ENCODE measurements at regions not wholly inside any gene's neighbourhood (a gene's known extent, or its start where the extent isn't known, plus 50 kb on each side); places are given as distances from the start of the nearest gene placed in this dataset.

DNA sequence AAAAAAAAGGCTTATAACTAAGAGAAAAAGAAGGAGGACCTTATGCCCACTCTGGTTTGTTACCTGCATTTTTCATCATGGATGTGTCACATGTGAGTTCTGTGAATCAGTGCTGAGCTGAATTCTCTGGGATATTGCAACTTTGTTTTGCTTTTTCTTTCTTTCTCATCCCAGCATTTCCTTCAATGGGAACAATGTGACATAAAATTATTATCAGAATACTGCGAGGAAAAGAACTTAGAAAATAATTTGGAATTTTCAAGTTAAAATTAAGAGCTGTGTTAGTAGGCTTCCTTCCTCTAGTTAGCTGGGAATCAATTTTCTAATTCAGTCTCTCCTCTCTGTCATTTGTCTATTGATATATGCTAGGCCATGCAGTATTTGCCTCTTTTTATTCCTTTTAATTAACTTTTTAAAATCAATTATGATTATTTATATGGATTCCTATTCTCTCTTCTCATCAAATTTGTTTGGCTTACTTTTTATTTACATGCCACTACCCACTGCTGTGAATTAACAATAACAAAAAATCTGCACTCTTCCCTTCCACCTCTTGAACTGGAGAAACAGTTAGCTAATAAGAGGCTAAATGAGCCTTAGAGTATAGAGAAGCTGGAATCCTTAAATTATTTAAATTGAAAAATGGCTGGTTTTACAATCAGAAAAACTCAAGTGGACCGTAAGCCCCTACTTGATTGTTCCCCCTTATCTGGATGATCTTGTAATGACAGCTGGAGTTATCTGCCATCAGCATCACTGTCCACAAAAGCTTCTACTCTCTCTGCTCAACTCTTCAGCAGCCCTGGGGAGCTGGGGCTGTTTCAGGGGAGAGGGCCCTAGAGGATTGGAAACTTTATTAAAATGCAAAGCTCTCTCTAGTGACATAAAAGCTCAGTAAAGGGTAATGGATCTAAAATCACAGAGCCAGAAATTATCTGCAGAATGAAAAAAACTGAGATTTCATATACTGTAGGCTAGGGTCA is 95.3 kb upstream of the SOX2 start:
- Histone ChIP-seq H3K27ac (no peak overlapping the region), H3K4me1 (no peaks in the 10 kb centered on the region), H3K4me3 (no peak overlapping the region), H3K9me3 (no peaks in the 10 kb centered on the region), H3K27me3 (no peaks in the 10 kb centered on the region), H3K36me3 (no peaks in the 10 kb centered on the region)
- WGBS, 2 donors = 85 to 91% methylated on average over 2 of the region's 2 CpGs
- DNase-seq (no peak), ATAC-seq (ENCODE audit: low FRiP score in 2 of 2) (no peak)
- no peak for TF ChIP-seq POLR2AphosphoS5 (IDR thresholded peaks at IDR 0.05)
- no peak for TF ChIP-seq POLR2A (IDR thresholded peaks at IDR 0.05)
- TF ChIP-seq EP300 (IDR thresholded peaks at IDR 0.05) = no peak
- TF ChIP-seq, protein P1, sequence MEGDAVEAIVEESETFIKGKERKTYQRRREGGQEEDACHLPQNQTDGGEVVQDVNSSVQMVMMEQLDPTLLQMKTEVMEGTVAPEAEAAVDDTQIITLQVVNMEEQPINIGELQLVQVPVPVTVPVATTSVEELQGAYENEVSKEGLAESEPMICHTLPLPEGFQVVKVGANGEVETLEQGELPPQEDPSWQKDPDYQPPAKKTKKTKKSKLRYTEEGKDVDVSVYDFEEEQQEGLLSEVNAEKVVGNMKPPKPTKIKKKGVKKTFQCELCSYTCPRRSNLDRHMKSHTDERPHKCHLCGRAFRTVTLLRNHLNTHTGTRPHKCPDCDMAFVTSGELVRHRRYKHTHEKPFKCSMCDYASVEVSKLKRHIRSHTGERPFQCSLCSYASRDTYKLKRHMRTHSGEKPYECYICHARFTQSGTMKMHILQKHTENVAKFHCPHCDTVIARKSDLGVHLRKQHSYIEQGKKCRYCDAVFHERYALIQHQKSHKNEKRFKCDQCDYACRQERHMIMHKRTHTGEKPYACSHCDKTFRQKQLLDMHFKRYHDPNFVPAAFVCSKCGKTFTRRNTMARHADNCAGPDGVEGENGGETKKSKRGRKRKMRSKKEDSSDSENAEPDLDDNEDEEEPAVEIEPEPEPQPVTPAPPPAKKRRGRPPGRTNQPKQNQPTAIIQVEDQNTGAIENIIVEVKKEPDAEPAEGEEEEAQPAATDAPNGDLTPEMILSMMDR (IDR thresholded peaks at IDR 0.05) = no peak

DNA sequence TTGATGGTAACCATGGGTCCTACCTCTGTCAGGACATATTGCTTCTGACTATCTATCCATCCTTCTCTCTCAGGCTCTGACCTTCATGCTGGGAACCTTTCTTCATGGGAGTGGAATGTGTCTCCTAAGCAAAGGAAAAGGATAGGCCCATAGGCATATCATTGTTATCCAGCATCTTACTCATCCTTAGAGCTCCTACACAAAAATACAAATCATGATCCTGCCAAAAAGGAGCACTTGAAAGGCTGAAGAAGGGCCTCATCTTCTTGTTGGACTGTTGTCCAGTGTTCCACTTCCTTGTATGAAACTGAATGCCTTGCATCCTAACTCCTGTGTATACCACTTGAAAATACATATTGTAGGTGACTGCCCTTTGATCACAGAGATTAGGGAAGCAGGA is 96.1 kb upstream of the SOX2 start:
- Histone ChIP-seq H3K9me3 (no peaks in the 10 kb centered on the region), H3K4me3 (no peak overlapping the region), H3K27me3 (no peaks in the 10 kb centered on the region), H3K27ac (no peak overlapping the region), H3K36me3 (no peaks in the 10 kb centered on the region), H3K4me1 (no peaks in the 10 kb centered on the region)
- TF ChIP-seq POLR2A (IDR thresholded peaks at IDR 0.05) = no peak
- TF ChIP-seq EP300 (IDR thresholded peaks at IDR 0.05) = no peak
- no peak for DNase-seq
- no peak for ATAC-seq (ENCODE audit: low FRiP score in 2 of 2)

DNA sequence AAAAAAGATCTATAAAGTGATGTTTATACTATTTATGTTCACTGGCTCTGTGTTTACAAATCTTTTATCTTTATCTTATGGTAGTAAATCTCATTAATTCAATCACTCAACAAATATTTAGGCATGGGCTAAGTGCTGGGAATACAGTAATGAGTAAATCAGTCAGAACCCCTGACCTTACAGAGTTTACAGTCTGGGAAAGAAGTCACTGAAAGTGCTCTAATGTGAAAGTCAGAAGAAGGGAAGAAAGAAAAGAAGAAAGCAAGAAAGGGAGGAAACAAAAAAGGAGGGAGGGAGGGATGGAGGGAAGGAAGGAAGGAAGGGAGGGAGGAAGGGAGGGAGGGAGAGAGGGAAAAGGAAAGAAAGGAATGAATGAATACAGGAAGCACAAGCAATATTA is 96.8 kb upstream of the SOX2 start:
- H3K4me3 ChIP-seq = no peak overlapping the region
- H3K27ac ChIP-seq = no peak overlapping the region
- H3K4me1 ChIP-seq = no peaks in the 10 kb centered on the region
- H3K9me3 ChIP-seq = no peaks in the 10 kb centered on the region
- H3K36me3 ChIP-seq = no peaks in the 10 kb centered on the region
- DNase-seq = no peak
- TF ChIP-seq, protein P1 (IDR thresholded peaks at IDR 0.05) = no peak
- TF ChIP-seq POLR2AphosphoS5 (IDR thresholded peaks at IDR 0.05) (no peak), POLR2A (IDR thresholded peaks at IDR 0.05) (no peak), EP300 (IDR thresholded peaks at IDR 0.05) (no peak)
- ATAC-seq (ENCODE audit: low FRiP score in 2 of 2) = no peak
- no peaks in the 10 kb centered on the region for H3K27me3 ChIP-seq

DNA sequence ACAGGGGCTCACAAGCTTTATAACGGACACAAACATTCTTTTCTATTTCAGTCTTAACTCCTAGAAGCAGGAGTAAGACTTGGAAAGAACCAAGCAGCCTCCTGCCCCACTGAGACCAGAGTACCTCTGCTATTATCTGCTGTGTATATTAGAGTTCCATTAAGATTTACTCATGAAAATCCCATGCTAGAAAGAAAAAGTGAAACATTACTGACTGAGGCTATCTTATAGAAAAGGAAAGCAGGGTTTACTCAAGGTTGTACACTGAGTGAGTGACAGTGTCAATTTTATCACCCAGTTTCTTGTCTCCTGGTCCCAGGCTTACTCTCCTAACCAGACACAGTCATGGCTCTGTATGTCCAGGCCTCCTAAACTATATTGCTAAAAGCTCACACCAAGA is 97.9 kb upstream of the SOX2 start:
- TF ChIP-seq POLR2A (IDR thresholded peaks at IDR 0.05) (no peak), EP300 (IDR thresholded peaks at IDR 0.05) (no peak), POLR2AphosphoS5 (IDR thresholded peaks at IDR 0.05) (no peak)
- TF ChIP-seq, protein P1 (IDR thresholded peaks at IDR 0.05) = no peak
- DNase-seq (no peak), ATAC-seq (ENCODE audit: low FRiP score in 2 of 2) (no peak)
- Histone ChIP-seq H3K4me3 (no peak overlapping the region), H3K27ac (no peak overlapping the region), H3K4me1 (no peaks in the 10 kb centered on the region), H3K9me3 (no peaks in the 10 kb centered on the region), H3K27me3 (no peaks in the 10 kb centered on the region), H3K36me3 (no peaks in the 10 kb centered on the region)
- WGBS, 2 donors = 61 to 71% methylated on average over 1 of the region's 1 CpG

DNA sequence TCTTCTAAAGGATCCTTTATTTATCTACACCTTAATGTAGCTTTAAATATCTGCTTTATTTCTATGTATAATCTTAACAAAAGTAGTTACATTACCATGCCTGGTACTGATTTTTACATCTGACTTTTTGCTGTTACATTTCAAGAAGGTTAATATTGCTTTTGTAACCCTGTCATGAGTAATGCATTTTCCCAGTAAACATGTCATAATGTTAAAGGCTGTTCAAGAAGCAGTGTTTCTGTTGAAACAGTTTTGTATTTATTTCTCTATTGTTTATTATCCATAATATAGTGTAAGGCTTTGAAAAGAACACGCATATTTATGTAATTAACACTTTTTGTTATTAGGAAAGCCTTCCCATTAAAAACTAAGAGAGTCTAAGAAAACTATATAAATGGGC is 98.5 kb upstream of the SOX2 start:
- no peaks in the 10 kb centered on the region for H3K9me3 ChIP-seq
- H3K27ac ChIP-seq = no peak overlapping the region
- ATAC-seq (ENCODE audit: low FRiP score in 2 of 2) (no peak), DNase-seq (no peak)
- no peaks in the 10 kb centered on the region for H3K4me1 ChIP-seq
- H3K36me3 ChIP-seq = no peaks in the 10 kb centered on the region
- H3K27me3 ChIP-seq = no peaks in the 10 kb centered on the region
- no peak overlapping the region for H3K4me3 ChIP-seq
- TF ChIP-seq POLR2AphosphoS5 (IDR thresholded peaks at IDR 0.05) (no peak), EP300 (IDR thresholded peaks at IDR 0.05) (no peak), POLR2A (IDR thresholded peaks at IDR 0.05) (no peak)
- TF ChIP-seq, protein P1 (IDR thresholded peaks at IDR 0.05) = no peak
- 65 to 68% methylated on average over 1 of the region's 1 CpG for WGBS, 2 donors

All from upper lobe of left lung (tissue), 6 donors.